ENCODE measurements at regions not wholly inside any gene's neighbourhood (a gene's known extent, or its start where the extent isn't known, plus 50 kb on each side); places are given as distances from the start of the nearest gene placed in this dataset.

- TF ChIP-seq USF2 (IDR thresholded peaks at IDR 0.05; ENCODE audit: low read depth, low read length), result peak; percentile 87
Measured at GRCh38 chr6:132122871-132123270, 171.7 kb upstream of the CCN2 start (continued).

- Histone ChIP-seq H3K56ac (ENCODE audit: extremely low read depth, insufficient read depth, low read length) (peak overlapping the region; percentile 75), H3K27ac (ENCODE audit: insufficient read depth, low read length) (peak overlapping the region; percentile 100), H3K14ac (replicated peaks; ENCODE audit: low read depth, low read length) (peak overlapping the region; percentile 99), H3K79me1 (ENCODE audit: low read depth in 1 of 2, low read length in 2 of 2) (peaks cover 0 to 3% of the 10 kb centered on the region in 2 experiments; a peak in 1 of 4 replicates), H2AK5ac (ENCODE audit: low read depth, low read length) (peak overlapping the region; percentile 98), H3K9me3 (ENCODE audit: control insufficient read depth, insufficient read depth, low read length) (no peaks in the 10 kb centered on the region), H4K91ac (ENCODE audit: insufficient read depth, low read depth, low read length) (peak overlapping the region; percentile 99), H3K27me3 (ENCODE audit: control insufficient read depth, insufficient read depth, low read length) (no peaks in the 10 kb centered on the region), H2BK20ac (ENCODE audit: low read depth, low read length) (peak overlapping the region; percentile 100), H3K18ac (ENCODE audit: low read depth, low read length) (peak overlapping the region; percentile 98), H3K4me2 (ENCODE audit: low read depth, low read length) (no peak overlapping the region; the same call in 1 of the 2 replicates), H3K4ac (ENCODE audit: low read depth, low read length) (peak overlapping the region; percentile 99), H3K36me3 (ENCODE audit: control insufficient read depth, insufficient read depth, low read length) (no peaks in the 10 kb centered on the region), H4K5ac (ENCODE audit: low read depth, low read length) (peak overlapping the region; percentile 96), H2BK15ac (ENCODE audit: low read depth, low read length) (peak overlapping the region; percentile 100), H4K8ac (ENCODE audit: low read depth in 2 of 2, low read length in 2 of 2) (peak overlapping the region; percentile 84 to 90), H3K4me1 (ENCODE audit: control insufficient read depth, insufficient read depth, low read length) (peaks cover 15% of the 10 kb centered on the region), H3K23ac (ENCODE audit: low read depth, low read length) (peak overlapping the region; percentile 99), H3K9ac (ENCODE audit: low read depth, low read length) (peak overlapping the region; percentile 77), H2BK5ac (ENCODE audit: low read depth, low read length, poor library complexity, severe bottlenecking) (peak overlapping the region; percentile 94), H4K20me1 (ENCODE audit: insufficient read depth, low read length) (no peaks in the 10 kb centered on the region), H3K4me3 (ENCODE audit: insufficient read depth, low read depth, low read length) (no peak overlapping the region), H2BK120ac (ENCODE audit: low read depth, low read length) (peak overlapping the region; percentile 99), H2AFZ (replicated peaks; ENCODE audit: low read length, poor library complexity) (no peak overlapping the region), H2AK9ac (replicated peaks; ENCODE audit: low read depth, low read length, poor library complexity) (no peak overlapping the region), H3K9me1 (ENCODE audit: insufficient read depth, low read length) (peaks cover 8% of the 10 kb centered on the region)
- ATAC-seq (ENCODE audit: low read depth), result peak; percentile 4
- dilution Hi-C loops (cut with HindIII; ENCODE audit: low sequenced_read_pairs, unreplicated experiment) (no loop called here), intact Hi-C loops (cut with micrococcal nuclease) (no loop called here), in situ Hi-C loops (cut with MboI; ENCODE audit: low sequenced_read_pairs) (no loop called here)
- POLR2A ChIA-PET (ENCODE audit: unreplicated experiment), result interaction anchor here (0.5 to 1.7 kb wide), 2 partner anchors 9 to 171 kb away, joined by 3 to 7 read pairs; partner anchors contain the start of gene CCN2
- DNase-seq, result no peak
- BruUV-seq (replicated peaks), result TSS peak; percentile 97
- CTCF ChIA-PET, result interaction anchor here (0.9 kb wide), 1 partner anchor 67 kb away, joined by 4 read pairs; no protein-coding TSS in a partner anchor
- TF ChIP-seq NFE2L2 (IDR thresholded peaks at IDR 0.05; ENCODE audit: low read depth, low read length), result no peak
- no peak for TF ChIP-seq RFX5 (IDR thresholded peaks at IDR 0.05; ENCODE audit: low read depth, low read length)
- no peak for TF ChIP-seq BHLHE40 (IDR thresholded peaks at IDR 0.05; ENCODE audit: low read depth, low read length)
- TF ChIP-seq CTCF (conservative IDR thresholded peaks at IDR 0.05; ENCODE audit: low read depth, low read length), result no peak
- TF ChIP-seq USF2 (IDR thresholded peaks at IDR 0.05; ENCODE audit: low read depth, low read length), result no peak
- TF ChIP-seq RAD21 (IDR thresholded peaks at IDR 0.05; ENCODE audit: low read length), result no peak
- no peak for TF ChIP-seq MXI1 (IDR thresholded peaks at IDR 0.05; ENCODE audit: borderline replicate concordance, low read depth, low read length)
- TF ChIP-seq CEBPB (IDR thresholded peaks at IDR 0.05; ENCODE audit: low read depth, low read length), result no peak
- no peak for TF ChIP-seq MAFK (IDR thresholded peaks at IDR 0.05; ENCODE audit: low read depth, low read length)
- no peak for TF ChIP-seq ELK1 (IDR thresholded peaks at IDR 0.05; ENCODE audit: borderline replicate concordance, low read depth, low read length)
- no peak for TF ChIP-seq SMC3 (IDR thresholded peaks at IDR 0.05; ENCODE audit: low read depth, low read length)
- no peak for TF ChIP-seq FOS (IDR thresholded peaks at IDR 0.05; ENCODE audit: low read depth, low read length)
Measured at GRCh38 chr6:132122176-132122575, 171.0 kb upstream of the CCN2 start.

Measured in IMR-90 (cell line).